HG03439 (cell line): ENCODE measurements at regions not wholly inside any gene's neighbourhood (a gene's known extent, or its start where the extent isn't known, plus 50 kb on each side); places are given as distances from the start of the nearest gene placed in this dataset.
"Not testable (repeated sequence)": the region's sequence is repeated elsewhere in the genome, so short reads cannot be mapped to it uniquely, and the experiment has no call there.

Source experiments
- ATAC-seq: cut with Tn5 transposase; IDR thresholded peaks from one replicate; pipeline ENCODE4 v1.9.1; 2021; ENCODE audit warnings: mild to moderate bottlenecking, moderate library complexity; ENCODE audit not compliant: unreplicated experiment

DNA sequence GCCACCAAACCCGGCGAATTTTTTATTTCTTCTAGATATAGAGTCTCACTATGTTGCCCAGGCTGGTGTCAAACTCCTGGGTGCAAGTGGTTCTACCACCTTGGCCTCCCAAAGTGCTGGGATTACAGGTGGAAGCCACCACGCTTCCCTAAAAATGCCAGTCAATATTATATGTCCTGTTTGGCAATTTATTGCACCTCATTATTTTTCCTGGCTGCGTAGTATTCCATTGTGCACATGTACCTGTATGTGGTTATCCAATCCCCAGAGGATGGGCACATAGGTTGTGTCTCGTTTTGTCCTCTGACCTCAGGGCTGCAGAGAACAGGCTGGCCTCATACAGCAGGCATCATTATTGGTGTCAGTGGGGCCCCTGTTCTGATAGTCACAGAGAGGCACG lies 181.7 kb downstream of the C9orf50 start:
- ATAC-seq: no peak

- ATAC-seq: no peak
These were observed 183.1 kb downstream of the C9orf50 start for GRCh38 chr9:129437626-129438323.

DNA sequence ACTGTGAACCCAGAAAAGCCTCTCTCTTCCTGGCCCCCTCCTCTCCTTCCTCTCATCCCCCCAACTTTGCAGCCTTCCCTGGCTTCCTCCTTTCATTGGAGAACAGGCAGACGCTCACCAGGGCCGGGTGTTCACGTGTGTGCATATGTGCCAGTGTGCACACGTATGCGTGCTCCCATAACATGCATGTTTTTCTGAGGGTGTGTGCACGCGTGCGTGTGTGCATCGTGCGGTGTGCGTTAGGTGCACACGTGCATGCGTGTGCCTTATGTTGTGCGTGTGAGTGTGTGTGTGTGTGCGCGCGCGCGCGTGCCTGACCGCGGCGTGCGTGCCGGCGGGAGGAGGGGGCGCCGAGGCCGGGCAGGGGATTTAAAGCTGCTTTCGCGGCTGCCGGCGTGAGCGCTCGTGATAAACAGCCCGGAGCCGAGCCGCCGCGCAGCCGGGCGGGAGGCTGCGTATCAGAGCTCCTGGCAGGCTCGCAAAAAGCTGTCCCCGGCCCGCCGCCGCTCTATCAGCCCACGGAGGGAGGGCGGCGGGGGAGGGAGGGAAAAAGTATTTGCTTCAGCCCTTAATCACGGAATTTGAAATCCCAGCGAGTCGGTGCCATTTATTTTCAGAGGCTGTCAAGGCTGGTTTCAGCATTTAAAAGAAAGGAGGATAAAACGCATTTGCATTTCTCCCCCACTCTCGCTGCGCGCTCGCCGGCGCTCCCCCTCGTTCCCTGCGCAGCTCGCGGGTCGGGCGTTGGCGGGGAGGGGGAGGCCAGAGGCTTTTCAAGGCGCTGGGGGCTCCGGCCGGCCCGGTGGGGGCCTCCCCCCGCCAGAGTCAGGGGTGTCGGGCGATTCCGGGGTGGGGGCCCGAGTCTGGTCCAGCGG lies 183.9 kb downstream of the C9orf50 start:
- ATAC-seq: no peak

GRCh38 chr9:129435988-129436717 lies 184.7 kb downstream of the C9orf50 start:
- ATAC-seq: no peak

GRCh38 chr9:129435291-129435690 lies 185.6 kb downstream of the C9orf50 start:
- no peak for ATAC-seq

DNA sequence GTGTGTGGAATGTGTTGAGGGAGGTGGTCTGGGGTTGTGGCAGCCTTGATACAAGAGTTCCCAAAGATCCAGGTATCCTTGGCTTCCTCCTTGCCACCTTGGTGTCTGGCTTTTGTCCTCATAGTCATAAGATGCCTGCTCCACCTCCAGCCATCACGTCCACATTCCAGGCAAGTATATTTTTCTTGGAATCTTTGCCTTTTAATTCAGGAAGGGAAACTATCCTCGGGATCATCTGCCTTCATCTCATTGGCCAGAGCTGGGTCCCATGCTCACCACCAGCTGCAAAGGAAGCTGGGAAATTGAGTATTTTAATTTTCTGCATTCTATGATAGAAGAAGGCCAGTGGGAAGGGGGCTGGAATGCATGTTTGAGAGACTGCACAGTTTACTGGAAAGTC lies 186.7 kb downstream of the C9orf50 start:
- no peak for ATAC-seq

GRCh38 chr9:129432297-129433154 lies 188.4 kb downstream of the C9orf50 start:
- ATAC-seq: no peak

- no peak for ATAC-seq
These were observed 189.8 kb downstream of the C9orf50 start for GRCh38 chr9:129430940-129431643.

DNA sequence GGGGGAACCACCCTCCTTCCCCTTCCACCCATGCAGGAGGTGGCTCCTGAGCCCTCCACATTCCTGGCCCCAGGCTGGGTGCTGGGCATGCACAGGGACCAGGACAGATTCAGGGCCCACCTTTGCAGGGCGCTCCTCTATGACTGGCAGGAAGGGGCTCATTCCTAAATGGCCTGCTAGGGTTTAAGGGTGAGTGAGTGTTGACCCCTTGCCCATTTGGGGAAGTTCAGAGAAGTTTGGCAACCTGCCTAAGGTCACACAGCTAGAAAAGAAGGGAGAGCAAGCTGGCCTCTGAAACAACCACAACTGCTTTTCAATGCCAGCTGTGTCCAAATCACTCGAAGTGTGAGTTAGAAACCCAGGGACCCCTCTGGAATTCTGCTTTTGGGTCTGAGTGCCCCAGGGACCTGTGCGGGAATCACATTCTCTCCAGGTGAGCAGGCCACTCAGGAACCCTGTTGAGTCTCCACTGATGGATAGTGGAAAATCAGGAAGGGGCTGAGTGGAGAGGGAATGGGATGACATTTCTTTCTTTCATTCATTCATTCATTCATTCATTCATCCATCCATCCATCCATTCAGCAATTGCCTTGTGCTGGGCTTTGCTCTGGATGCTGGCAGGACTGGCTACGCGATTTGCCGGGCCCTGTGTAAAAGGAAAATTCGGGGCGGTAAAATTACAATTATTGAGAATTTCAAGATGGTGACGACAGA lies 191.9 kb downstream of the C9orf50 start:
- ATAC-seq: no peak

GRCh38 chr9:129427149-129427548 lies 193.8 kb downstream of the C9orf50 start:
- ATAC-seq: no peak

DNA sequence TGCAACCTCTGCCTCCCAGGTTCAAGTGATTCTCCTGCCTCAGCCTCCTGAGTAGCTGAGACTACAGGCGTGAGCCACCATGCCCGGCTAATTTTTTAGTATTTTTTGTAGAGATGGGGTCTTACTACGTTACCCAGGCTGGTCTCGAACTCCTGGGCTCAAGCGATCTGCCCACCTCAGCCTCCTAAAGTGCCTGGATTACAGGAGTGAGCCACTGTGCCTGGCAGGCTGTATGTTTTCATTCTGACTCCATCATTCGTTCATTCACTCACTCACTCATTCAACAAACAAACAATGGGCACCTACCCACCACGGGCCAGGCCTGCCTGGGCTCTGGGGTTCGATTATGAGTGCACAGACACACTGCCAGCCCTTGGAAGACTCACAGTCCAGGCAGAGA lies 197.1 kb downstream of the C9orf50 start:
- not testable (repeated sequence) for ATAC-seq

- no peak for ATAC-seq
These were observed 197.7 kb downstream of the C9orf50 start for GRCh38 chr9:129423216-129423615.

- no peak for ATAC-seq
These were observed 198.1 kb downstream of the C9orf50 start for GRCh38 chr9:129422843-129423192.

DNA sequence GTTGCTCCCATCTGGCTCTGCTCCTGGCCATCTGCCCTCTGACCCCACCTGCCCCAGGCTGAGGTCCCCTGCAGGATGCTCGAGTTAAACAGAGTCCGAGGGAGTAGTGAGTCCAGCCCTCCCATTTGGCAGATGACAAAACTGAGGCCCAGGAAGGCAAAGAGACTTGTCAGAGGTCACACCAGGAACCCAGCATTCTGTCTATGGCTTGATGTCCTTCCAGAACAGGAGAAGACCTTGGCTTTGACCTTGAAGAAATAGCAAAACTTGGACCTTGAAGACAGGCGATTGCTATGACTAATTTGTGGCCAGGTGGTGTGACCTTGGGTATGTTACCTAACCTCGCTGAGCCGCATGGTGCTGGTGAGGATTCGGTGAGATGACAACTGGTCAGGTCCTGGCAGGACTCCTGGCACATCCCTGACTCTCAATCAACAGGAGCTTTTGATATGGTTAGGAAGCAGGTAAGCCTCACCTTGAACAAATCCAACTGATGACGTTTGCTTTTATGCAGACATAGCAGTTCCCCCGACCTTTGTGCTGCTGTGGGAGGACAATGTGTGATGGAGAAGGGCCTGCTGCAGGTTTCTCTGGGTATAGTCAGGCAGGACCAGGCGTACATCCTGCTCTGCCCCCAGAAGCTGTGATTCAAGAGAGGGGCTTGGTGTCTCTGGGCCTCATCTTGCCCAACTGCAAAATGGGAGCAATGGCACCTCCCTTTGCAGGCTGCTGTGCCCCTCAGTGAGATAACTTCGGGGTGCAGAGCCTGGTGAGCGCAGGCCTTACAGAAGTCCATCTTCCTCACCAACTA lies 198.7 kb downstream of the C9orf50 start:
- ATAC-seq: no peak

DNA sequence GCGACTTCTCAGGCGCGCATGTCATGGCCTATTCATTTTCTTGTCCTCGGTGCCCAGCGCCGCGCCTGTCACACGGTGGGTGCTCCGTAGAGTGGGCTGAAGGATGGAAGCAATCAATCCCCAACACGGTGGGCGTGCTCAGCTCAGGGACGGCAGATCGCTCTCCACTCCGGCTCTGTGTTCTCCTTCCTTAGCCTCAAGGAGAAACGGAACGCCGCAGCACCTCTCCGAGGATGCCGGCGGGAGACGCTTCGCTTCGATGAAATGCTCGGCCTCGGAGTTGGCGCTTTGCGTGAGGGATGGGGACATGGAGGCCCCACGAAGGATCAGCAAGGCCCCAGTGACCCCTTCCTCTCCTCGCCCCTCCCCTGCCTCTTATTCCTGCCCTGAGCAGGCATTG lies 199.5 kb downstream of the C9orf50 start:
- ATAC-seq: no peak

DNA sequence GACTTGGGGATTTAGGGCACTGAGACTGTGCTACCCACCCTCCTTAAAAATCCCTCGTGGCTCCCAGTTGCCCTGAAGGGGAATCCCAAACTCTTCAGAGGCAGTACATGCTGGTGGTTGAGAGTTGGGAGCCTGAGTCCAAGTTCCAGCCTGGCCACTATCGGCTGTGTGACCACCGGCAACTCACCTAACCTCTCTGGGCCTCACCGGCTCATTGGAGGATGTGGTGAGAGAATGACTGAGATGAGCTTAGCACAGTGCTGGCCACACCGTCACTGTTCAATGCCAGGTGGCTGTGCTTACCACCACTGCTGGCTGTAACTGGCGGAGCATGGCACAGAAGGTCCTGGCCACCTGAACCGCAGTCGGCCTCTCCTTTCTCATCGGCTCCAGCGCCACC lies 200.2 kb downstream of the C9orf50 start:
- no peak for ATAC-seq

- ATAC-seq: no peak
These were observed 201.5 kb downstream of the C9orf50 start for GRCh38 chr9:129419382-129419899.

GRCh38 chr9:129418451-129418850 lies 202.4 kb downstream of the C9orf50 start:
- ATAC-seq: no peak
